ENCODE measurements at regions not wholly inside any gene's neighbourhood (a gene's known extent, or its start where the extent isn't known, plus 50 kb on each side); places are given as distances from the start of the nearest gene placed in this dataset.

- H3K4me1 Mint-ChIP-seq, result no peaks in the 10 kb centered on the region
- no peak overlapping the region for H3K27ac ChIP-seq (ENCODE audit: low read length in 2 of 2)
- no CpG with 5 or more reads among the region's 1 CpG for WGBS (ENCODE audit: insufficient coverage)
- ATAC-seq (ENCODE audit: low read depth) (no peak), DNase-seq (no peak)
- intact Hi-C loops (cut with micrococcal nuclease), result no loop called here
- no peak overlapping the region for H3K4me3 ChIP-seq (ENCODE audit: control extremely low read depth in 1 of 5, extremely low read depth in 1 of 5, insufficient read depth in 1 of 5, low read depth in 2 of 5, low read length in 4 of 5)
- H3K9ac ChIP-seq (ENCODE audit: low read length), result no peak overlapping the region
- ChIA-PET POLR2A (no interaction called here), CTCF (no interaction called here)
- no peaks in the 10 kb centered on the region for H4K20me1 ChIP-seq (ENCODE audit: control insufficient read depth, insufficient read depth, low read length, poor library complexity, severe bottlenecking)
- no peak overlapping the region for H3K4me3 Mint-ChIP-seq
- TF ChIP-seq EZH2 (IDR thresholded peaks at IDR 0.05; ENCODE audit: borderline replicate concordance, insufficient read depth, low read depth, low read length, poor library complexity, severe bottlenecking) (no peak), CTCF (IDR thresholded peaks at IDR 0.05) (no peak)
- no peaks in the 10 kb centered on the region for H3K27me3 ChIP-seq (replicated peaks in 1 of 4; ENCODE audit: control extremely low read depth in 1 of 4, control insufficient read depth in 3 of 4, insufficient read depth in 4 of 4, low read length in 3 of 4)
- H3K9me3 ChIP-seq (ENCODE audit: control extremely low read depth in 1 of 3, control insufficient read depth in 2 of 3, insufficient read depth in 1 of 3, low read length in 2 of 3), result no peaks in the 10 kb centered on the region
- H3K27ac Mint-ChIP-seq, result no peak overlapping the region
- no peaks in the 10 kb centered on the region for H3K9me3 Mint-ChIP-seq (ENCODE audit: insufficient read depth)
- no peaks in the 10 kb centered on the region for H3K36me3 ChIP-seq (replicated peaks in 1 of 2; ENCODE audit: control extremely low read depth in 1 of 2, control insufficient read depth in 1 of 2, extremely low read depth in 1 of 2, insufficient read depth in 2 of 2, low read length in 1 of 2)
- H3K4me2 ChIP-seq (replicated peaks; ENCODE audit: low read depth, low read length, poor library complexity, severe bottlenecking), result no peak overlapping the region
- no peaks in the 10 kb centered on the region for H3K4me1 ChIP-seq (ENCODE audit: control insufficient read depth in 2 of 2, insufficient read depth in 2 of 2, low read length in 2 of 2)
- no peaks in the 10 kb centered on the region for H3K79me2 ChIP-seq (ENCODE audit: control insufficient read depth, insufficient read depth, low read length)
- H2AFZ ChIP-seq (ENCODE audit: insufficient read depth, low read depth, low read length, poor library complexity, severe bottlenecking), result no peak overlapping the region
- H3K27me3 Mint-ChIP-seq, result no peaks in the 10 kb centered on the region
Observed at GRCh38 chr5:119961993-119962392, 332.6 kb downstream of the FAM170A start.

- Histone ChIP-seq H3K4me2 (replicated peaks; ENCODE audit: low read depth, low read length, poor library complexity, severe bottlenecking) (no peak overlapping the region), H3K36me3 (replicated peaks in 1 of 2; ENCODE audit: control extremely low read depth in 1 of 2, control insufficient read depth in 1 of 2, extremely low read depth in 1 of 2, insufficient read depth in 2 of 2, low read length in 1 of 2) (no peaks in the 10 kb centered on the region), H3K4me3 (ENCODE audit: control extremely low read depth in 1 of 5, extremely low read depth in 1 of 5, insufficient read depth in 1 of 5, low read depth in 2 of 5, low read length in 4 of 5) (no peak overlapping the region), H3K27me3 (replicated peaks in 1 of 4; ENCODE audit: control extremely low read depth in 1 of 4, control insufficient read depth in 3 of 4, insufficient read depth in 4 of 4, low read length in 3 of 4) (no peaks in the 10 kb centered on the region), H3K79me2 (ENCODE audit: control insufficient read depth, insufficient read depth, low read length) (no peaks in the 10 kb centered on the region), H3K27ac (ENCODE audit: low read length in 2 of 2) (no peak overlapping the region), H3K9me3 (ENCODE audit: control extremely low read depth in 1 of 3, control insufficient read depth in 2 of 3, insufficient read depth in 1 of 3, low read length in 2 of 3) (peaks cover 0 to 1% (median 0%) of the 10 kb centered on the region in 3 donors), H4K20me1 (ENCODE audit: control insufficient read depth, insufficient read depth, low read length, poor library complexity, severe bottlenecking) (no peaks in the 10 kb centered on the region), H3K9ac (ENCODE audit: low read length) (no peak overlapping the region), H3K4me1 (ENCODE audit: control insufficient read depth in 2 of 2, insufficient read depth in 2 of 2, low read length in 2 of 2) (no peaks in the 10 kb centered on the region), H2AFZ (ENCODE audit: insufficient read depth, low read depth, low read length, poor library complexity, severe bottlenecking) (no peak overlapping the region)
- no peak overlapping the region for H3K27ac Mint-ChIP-seq
- no peak for TF ChIP-seq CTCF (IDR thresholded peaks at IDR 0.05)
- no peak for TF ChIP-seq EZH2 (IDR thresholded peaks at IDR 0.05; ENCODE audit: borderline replicate concordance, insufficient read depth, low read depth, low read length, poor library complexity, severe bottlenecking)
- H3K27me3 Mint-ChIP-seq, result no peaks in the 10 kb centered on the region
- CTCF ChIA-PET, result no interaction called here
- no peaks in the 10 kb centered on the region for H3K4me1 Mint-ChIP-seq
- peaks cover 4% of the 10 kb centered on the region for H3K9me3 Mint-ChIP-seq (ENCODE audit: insufficient read depth)
- ATAC-seq (ENCODE audit: low read depth) (no peak), DNase-seq (no peak)
- intact Hi-C loops (cut with micrococcal nuclease), result no loop called here
- no peak overlapping the region for H3K4me3 Mint-ChIP-seq
- 82% methylated on average over 2 of the region's 3 CpGs for WGBS (ENCODE audit: insufficient coverage)
- POLR2A ChIA-PET, result no interaction called here
Observed at GRCh38 chr5:119966028-119966427, 336.7 kb downstream of the FAM170A start.

Measured in B cell (primary cell).